Pulmonary artery endothelial cell (primary cell): ENCODE measurements at regions not wholly inside any gene's neighbourhood (a gene's known extent, or its start where the extent isn't known, plus 50 kb on each side); places are given as distances from the start of the nearest gene placed in this dataset.
A peak's percentile ranks its signal among the peaks of the same experiment; 100 is the strongest.
"Not testable (repeated sequence)": the region's sequence is repeated elsewhere in the genome, so short reads cannot be mapped to it uniquely, and the experiment has no call there.

Source experiments
- DNase-seq: peaks from one replicate; pipeline ENCODE4 v3.0.0-alpha.2; 2011; ENCODE audit warnings: low read depth, low spot score

DNA sequence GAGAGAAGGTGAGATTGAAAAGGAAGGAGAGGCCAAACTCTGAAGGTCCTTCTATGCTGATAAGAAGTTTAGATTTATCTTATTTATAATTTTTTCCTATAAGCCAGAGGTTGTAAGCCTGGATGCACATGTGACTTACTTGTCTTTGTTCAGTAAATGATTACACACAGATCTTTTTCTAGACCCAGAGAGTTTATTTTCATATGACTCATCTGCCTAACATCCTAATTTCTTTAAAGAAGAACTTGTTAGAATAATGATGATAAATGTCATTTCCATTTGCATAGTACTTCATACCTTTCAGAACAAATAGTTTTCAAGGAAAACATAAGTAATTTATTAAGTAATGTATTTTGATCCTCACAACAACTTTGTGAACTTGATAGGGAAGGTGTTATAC lies 434.8 kb upstream of the DPH6 start:
- DNase-seq, result no peak

DNA sequence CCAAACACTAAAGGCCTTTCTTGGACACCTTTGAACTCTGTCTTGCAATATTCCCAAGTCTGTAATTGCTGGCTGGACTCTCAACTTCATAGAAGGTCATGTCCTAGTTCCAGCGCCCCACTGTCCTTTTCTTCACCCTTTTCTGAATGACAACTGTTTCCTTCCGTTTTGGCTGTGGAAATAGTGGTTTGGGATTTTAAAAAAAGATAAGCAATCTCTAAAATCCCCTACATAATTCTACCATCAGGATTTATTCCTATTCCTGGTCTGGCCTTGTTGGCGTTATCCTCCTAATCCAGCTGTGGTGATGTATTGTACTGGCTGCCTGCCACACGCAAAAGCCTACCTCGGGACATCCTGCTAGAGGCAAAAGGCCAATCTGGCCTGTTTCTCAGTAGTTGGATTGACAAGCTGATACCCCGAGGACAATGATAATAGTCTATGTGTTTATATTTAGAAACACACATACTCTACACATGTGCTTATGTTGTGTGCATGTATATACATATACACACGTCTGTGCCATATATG lies 440.3 kb upstream of the DPH6 start:
- no peak for DNase-seq

DNA sequence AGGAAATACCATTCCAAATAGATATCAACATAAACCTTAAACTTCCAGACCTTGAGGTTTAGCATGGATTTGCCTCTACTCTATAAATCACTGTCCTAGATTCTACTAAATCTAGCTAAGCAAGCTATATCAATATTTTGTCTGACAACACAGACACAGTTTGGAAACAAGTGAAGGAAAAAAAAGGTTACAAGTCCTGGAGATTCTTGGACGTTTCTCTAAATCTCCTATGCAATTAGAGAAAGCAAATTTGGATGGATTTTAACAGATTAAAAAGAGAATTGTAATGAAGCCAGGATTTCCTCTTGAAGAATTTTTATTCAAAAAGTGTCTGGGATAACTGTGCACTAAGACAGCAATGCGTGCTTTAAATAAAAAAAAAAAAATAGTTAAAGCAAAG lies 441.1 kb upstream of the DPH6 start:
- no peak for DNase-seq

DNA sequence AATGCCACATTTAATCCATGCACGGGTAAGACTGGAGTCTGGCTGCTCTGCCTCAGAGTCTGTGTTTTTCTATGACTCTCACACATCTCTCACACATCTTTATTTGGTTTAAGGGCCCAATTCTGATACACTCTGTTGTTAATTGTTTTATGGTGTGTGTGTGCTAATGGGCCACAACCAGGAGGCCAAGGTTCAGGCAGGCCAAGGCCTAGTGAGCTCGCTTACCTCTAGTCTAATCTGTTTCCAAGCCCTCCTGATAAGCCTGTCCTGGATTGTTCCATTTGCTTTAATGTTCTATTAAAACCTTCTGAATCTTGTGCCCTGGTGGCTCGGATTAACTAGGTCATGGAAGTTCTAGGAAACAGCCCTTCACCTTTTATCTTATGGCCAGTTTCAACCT lies 445.4 kb upstream of the DPH6 start:
- DNase-seq, result no peak

DNA sequence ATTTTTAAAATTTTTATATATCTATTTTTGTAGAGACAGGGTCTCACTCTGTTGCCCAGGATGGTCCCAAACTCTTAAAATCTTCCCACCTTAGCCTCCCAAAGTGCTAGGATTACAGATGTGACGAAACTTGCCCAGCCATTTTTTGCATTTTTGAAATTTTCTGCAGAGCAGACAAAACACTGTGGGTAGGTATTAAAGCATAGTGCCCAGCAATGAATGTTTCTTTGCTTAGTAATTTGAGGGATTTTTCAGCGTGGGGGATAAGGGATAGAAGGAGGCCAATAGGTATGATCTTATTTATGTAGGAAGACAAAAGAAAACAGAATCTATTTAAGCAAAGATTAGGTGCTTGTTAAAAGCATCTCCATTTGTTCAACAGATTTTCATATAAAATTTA lies 446.8 kb upstream of the DPH6 start:
- no peak for DNase-seq

DNA sequence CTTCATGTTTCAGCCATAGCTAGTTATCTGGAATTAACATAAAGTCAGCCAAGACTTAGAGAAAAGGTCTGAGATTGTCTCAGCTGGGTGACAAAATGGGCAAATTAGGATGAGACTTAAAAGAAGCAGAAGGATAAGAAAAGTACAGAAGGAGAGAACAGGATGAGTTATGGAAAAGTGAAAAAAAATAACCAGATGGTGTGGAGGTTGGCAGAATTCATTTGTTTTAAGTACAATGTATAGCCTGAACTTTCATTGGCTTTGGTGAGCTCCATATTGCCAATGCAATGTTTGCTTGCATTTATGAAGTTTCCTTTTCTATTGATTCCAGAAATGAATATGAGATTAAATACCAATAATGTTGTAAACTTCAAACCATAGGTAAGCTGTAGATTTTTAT lies 447.2 kb upstream of the DPH6 start:
- no peak for DNase-seq

DNA sequence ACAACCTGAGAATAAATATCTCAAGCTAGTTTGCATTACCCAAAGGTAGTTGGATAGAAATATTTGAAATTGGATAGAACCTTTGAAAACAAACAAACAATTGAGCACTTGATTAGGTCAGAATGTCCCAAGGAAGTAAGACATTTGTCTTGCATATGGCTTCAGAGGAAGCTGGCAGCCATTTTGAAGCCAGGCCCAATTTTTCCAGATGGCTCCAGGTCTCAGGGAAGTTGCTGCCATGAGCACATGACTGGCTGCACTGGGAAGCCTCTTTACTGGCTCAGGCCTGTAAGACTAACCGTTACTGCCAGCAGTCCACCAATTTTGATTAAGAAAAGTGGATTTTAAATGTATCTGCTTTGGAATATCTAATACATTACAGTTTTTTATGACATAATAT lies 448.9 kb upstream of the DPH6 start:
- DNase-seq, result no peak

DNA sequence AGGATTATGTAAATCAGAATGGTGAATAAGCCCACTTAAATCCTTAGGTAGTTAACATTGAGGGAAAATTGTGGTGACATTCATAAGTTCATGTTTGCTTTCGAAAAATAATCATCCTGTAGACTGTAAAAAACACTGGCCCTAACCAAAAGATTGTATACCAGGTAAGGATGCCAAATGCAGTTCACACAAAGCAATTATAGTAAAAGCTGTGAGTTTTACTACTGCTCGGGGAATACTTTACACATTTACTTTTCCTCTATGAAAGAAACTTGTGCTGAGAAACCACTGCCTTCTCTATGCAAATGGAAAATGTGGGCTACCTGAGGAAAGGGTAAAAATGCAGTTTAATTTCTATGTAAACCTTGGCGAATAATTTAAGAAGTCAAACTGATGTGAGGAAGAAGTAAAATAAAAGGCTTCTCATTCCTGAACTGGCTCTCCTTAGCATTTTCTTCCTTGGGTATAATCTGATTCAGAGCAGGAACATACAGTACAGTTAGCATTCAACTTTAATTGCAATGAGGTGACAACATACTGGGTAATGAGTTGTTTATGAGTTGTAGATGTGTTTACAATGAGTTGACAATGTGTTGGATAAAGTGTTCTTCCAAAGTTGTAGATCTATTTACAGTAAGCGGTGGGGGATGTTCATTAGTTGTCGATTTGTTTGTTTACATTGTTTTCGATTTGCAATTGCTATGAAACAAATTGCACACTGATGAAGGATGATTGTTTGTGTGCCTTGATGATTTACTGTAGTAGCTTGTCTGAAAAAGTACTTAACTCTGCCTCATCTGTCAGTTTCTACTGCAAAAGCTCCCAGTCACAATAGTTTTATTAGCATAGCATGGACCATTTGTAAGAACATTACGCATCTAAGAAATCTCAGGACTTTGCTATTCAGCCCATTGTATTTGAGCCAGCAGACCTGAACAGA lies 453.0 kb upstream of the DPH6 start:
- no peak for DNase-seq

DNA sequence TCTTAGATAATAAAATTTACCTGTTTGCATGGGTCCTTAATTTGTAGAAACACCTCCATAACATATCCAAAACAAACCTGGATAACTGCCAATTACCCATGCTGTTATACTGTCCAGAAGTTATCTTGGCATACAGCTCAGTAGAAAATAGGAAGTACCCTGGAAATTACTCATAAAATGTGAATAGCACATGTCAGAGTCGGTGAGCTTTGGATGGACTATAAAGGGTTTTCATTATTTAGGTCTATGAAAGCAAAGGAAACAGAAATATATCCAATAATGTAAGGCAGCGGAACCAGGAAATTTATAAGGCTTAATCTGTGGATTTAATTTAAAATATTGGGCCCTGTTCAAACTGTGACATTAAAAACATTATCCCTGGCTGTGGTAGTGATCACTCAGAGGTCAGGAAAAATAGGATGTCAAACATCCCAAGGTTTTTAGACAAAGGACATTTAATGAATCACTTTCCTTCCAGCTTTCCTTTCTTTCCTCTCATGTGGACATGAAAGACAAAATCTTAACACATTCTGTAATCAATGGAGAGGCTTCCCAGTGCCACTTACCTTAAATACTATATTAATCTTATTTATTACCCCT lies 459.0 kb upstream of the DPH6 start:
- DNase-seq, result peak; percentile 52

DNA sequence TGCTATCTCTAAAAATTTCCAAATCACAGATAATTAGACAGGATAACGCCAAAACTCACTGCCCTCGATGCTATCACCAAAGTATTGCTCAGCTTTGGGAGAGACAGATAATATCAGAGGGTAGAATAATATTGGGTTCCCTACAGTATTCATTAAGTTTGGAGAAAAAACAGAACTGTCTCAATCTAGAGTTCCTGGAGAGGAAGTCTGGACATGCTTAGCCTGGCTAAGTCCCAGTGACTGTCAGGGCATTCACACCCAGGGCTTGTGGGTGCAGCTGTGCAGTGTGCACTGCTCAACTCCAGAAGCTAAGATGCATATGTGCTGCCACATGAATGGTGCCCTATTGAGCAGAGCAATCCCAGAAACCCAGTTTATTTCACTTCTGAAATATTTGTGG lies 459.6 kb upstream of the DPH6 start:
- DNase-seq, result no peak

DNA sequence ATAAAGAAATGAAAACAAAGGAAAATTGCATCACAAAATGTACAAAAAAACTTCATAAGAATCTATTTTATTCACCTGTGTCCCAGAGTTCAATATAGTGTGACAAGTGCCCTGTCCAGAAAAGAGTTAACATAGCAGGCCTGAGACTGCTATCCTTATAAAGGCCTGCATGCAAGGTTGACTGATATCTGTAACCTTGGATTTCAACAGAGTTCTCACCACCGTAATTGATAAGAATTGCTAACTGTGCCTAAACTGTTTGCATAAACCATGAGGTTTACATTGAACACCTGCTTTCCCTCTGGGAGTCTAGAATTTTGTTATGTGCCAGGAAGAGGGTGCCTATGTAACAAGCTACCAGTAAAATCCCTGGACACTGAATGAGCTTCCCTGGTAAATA lies 461.7 kb upstream of the DPH6 start:
- no peak for DNase-seq

DNA sequence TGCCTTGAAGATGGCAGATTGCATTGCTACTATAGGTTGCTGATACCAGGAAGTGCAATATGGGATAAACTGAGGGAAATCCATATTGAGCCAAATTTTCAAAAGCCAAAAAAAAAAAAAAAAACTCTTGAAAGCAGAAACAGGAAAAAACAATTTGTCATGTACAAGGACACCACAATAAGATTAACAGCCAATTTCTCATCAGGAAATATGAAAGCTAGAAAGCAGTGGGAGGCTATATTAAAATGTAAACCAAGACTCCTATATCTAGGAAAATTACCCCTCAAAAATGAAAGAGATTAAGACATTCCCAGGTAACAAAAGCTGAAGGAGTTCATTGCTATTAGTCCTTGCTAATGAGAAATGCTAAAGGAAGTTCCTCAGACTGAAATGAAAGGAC lies 462.8 kb upstream of the DPH6 start:
- DNase-seq, result no peak

DNA sequence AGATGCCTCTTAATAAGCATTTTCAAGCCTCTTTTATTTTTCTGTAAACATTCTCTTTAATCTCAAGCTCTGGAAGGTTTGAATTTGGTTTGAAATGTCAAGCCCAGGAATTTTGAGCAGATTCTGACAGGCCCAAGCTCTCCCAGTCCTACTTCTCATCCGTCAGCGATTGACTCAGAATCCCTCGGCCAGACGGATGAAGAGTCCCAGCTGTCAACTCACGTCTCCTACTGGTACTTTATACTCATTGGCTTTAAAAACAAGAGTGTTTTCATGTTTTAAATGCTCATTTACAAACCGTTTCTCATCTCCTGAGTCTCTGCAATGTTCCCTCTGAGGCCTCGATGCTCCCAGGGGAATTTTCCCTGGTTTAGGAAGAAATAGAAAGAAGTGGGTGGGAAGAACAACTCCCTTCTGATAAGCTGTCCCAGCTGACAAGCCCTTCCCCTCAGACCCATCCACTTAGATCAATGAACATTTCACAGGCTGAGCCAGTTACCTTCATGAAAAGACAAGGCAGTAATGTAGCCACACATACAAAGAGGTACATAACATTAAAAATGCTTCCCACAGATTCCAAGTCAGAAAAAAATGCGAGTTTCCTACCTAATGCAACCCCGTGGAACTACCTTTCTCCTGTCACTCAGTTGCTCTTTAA lies 478.2 kb upstream of the DPH6 start:
- DNase-seq, result no peak

DNA sequence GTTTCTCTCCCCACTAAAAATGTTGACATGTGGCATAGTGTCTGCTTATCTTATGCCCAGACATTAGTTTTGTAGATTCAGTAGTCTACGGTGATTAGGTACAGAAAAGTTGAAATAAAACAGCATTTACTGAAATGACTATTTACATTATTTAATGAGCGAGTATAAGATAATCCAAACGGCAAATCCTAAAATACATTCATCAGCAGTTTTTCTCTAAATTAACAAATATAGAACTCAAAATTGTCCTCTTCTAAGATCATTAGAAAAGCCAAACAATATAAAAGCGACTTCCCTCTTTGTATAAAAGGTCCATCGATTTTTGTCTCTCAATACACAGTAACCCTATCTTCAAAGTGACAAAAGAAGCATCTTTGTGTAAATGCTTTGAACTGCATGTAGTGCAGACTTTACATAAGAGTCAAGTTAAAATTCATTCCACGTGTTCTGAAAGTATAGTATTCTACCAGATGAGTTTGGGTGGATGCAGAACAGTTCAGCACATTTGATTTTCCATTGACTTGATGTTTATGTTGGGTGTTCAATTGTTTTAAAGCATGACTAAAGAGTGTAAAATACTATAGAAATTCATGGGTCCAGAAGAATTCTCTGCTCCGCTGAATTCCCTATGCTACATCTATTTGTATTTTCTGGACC lies 480.8 kb upstream of the DPH6 start:
- DNase-seq, result no peak

DNA sequence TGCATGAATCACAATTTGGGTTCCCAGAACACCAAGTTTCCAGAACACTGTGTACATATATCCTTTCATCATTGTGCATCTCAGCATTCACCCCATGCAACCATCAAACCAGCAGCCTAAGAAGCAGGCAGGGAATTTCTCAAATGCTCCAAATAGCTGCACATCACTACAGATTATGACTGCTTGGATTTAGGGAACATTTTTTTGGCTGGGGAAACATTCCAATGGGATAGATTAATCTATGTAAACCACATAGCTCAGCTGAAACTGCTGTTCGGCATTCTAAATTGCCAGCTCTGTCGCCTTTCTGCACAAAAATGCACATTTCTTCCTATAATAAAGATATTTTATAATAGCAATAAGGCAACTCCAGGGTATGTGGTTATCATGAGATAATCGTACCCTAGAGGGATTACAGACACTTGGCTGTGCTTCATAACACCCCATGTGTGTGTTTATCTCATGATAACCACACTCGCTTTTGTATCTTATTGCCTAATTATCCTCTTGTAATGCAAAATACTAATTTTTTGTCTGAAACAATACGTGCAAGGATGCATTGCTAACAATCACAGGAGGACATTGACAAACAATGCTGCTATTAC lies 483.7 kb upstream of the DPH6 start:
- no peak for DNase-seq

DNA sequence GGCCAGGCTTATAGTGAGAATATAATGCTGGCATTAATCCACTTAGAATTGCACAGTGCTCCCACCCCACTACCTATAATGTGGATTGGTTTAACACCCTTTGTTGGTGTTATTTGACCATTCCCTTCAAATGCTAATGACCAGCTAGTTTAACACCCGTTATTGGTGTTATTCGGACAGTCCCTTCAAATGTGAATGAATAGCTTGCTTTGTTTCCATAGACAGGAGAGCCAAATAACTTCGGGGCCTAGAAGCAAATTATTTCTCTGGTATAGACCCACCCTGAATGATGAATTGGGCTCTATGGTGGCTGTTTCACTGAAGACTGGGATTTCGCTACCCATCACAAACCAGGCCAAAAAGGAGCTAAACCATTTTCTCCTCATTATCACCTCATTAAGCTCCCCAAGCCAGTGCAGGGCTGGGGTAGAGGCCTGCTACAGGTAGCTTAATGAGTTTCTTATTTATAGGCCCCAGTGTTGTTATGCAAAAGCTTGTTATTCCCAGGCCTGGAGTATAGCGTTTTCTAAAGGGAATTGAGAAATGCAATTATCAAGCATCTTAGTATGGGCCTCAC lies 494.1 kb upstream of the DPH6 start:
- DNase-seq, result no peak

DNA sequence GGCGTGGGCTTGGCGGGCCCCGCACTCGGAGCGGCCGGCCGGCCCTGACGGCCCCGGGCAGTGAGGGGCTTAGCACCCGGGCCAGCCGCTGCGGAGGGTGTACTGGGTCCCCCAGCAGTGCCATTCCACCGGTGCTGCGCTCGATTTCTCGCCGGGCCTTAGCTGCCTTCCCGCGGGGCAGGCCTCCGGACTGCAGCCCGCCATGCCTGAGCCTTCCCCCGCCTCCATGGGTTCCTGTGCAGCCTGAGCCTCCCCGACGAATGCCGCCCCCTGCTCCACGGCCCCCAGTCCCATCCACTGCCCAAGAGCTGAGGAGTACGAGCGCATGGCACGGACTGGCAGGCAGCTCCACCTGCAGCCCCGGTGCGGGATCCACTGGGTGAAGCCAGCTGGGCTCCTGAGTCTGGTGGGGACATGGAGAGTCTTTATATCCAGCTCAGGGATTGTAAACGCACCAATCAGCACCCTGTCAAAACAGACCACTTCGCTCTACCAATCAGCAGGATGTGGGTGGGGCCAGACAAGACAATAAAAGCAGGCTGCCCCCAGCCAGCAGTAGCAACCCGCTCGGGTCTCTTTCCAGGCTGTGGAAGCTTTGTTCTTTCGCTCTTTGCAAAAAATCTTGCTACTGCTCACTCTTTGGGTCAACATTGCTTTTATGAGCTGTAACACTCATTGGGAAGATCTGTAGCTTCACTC lies 501.2 kb upstream of the DPH6 start:
- not testable (repeated sequence) for DNase-seq

DNA sequence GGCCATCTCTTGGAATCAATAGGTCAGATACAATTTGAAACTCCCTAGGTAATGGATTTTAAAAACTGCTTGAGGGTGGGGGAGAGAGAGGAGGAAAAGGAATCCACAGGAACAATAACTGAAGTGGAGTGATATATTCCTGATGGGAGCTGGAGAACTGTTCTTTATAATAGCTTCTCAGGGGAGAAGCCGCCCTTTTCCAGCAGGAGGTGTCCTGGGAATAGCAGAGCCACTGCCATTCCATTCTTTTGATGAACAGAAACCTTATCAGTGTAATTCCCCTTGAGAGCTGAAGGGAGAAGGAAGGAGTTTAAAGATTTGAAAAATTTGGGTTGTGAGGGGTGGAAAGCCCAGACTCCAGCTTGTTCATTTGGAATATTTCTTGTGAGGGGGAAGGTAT lies 504.9 kb upstream of the DPH6 start:
- no peak for DNase-seq

DNA sequence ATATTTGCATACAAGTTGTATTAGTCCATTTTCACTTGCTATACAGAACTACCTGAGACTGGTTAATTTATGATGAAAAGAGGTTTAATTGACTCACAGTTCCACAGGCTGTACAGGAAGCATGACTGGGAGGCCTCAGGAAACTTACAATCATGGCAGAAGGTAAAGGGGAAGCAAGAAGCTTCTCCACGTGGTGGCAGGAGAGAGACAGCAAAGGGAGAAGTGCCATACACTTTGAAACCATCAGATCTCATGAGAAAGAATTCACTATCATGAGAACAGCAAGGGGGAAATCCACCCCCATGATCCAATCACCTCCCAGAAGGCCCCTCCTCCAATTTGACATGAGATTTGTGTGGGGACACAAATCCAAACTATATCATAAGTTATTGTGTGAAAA lies 506.7 kb upstream of the DPH6 start:
- not testable (repeated sequence) for DNase-seq

DNA sequence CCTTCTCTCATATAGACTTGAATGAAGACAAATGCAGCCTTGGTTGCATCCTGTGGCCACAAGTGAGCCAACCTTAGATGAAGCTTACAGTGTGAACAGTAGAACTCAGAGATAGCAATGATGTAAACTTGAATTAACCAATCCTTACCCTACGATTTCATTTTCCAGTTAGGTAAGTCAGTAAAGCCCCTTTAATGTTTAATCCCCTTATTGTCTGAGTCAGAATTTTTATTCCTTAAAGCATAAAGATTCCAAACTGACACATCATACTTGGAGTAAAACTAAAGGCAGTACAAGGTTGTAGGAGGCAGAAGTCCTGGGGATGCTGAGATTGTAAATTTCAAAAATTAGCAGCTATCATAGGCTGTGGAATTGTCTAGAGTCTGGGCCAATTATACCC lies 507.8 kb upstream of the DPH6 start:
- no peak for DNase-seq
